K562 (cell line): ENCODE measurements at regions not wholly inside any gene's neighbourhood (a gene's known extent, or its start where the extent isn't known, plus 50 kb on each side); places are given as distances from the start of the nearest gene placed in this dataset.
A peak's percentile ranks its signal among the peaks of the same experiment; 100 is the strongest.

ENCODE experiments used
- ATAC-seq: fragments of 200-7000 bp; cut with Tn5 transposase; 3 replicates; pipeline ENCODE4 v1.9.1; 2020; ENCODE audit warnings: moderate library complexity
- BruUV-seq: library from RNA; stranded (reverse); fragments of 400-500 nt; replicated peaks from 2 replicates; lab custom pipeline; 2021; lab: Mats Ljungman, UMichigan
- CTCF ChIA-PET: fragments of 300-600 bp; formaldehyde crosslinking; extraction: SDS; loops from one replicate; lab custom pipeline; 2021; ENCODE audit warnings: low intra/inter-chr PET ratio; lab: Yijun Ruan, JAX
- POLR2A ChIA-PET: fragments of 300-600, 350-650 bp; sonication (Branson Sonifier 250); formaldehyde crosslinking; extraction: SDS; loops from one replicate; lab custom pipeline; 2021; ENCODE audit warnings: antibody characterized with exemption, inconsistent platforms; lab: Yijun Ruan, JAX
- DNase-seq, 4 experiments: peaks; one replicate each; pipeline versions ENCODE4 v3.0.0 to v3.0.0-alpha.2; 2011 to 2018; ENCODE audit warnings: low spot score in 3 of 4, mixed read lengths in 3 of 4; ENCODE audit errors: extremely low read depth in 1 of 4
- FAIRE-seq: peaks from 2 replicates; lab custom pipeline; 2011; peaks lifted over from hg19 to GRCh38; lab: Jason Lieb, UNC
- H2AFZ ChIP-seq: 2 replicates; pipeline ENCODE4 v1.6.0; 2011; ENCODE audit warnings: low read depth, low read length, control low read depth, inconsistent platforms
- H3K27ac ChIP-seq: fragments of 200-600 bp; 3 replicates; pipeline ENCODE4 v1.8.0; 2011; ENCODE audit warnings: low read depth, mild to moderate bottlenecking, control low read depth, inconsistent platforms, low read length, moderate library complexity, mixed read lengths; ENCODE audit errors: extremely low read depth
- H3K27me3 ChIP-seq, 2 experiments: fragments of 300-600 bp in 1 of 2; 2 replicates in 1 of 2; 3 replicates in 1 of 2; pipeline versions ENCODE4 v1.6.0 to v1.8.0; 2011; ENCODE audit warnings: inconsistent platforms in 2 of 2, low read length in 2 of 2, mild to moderate bottlenecking in 1 of 2, mixed read lengths in 1 of 2, moderate library complexity in 1 of 2; ENCODE audit not compliant: control insufficient read depth in 2 of 2, insufficient read depth in 2 of 2
- H3K36me3 ChIP-seq: fragments of 300-600 bp; 3 replicates; pipeline ENCODE4 v1.8.0; 2011; ENCODE audit warnings: mild to moderate bottlenecking, low read length, inconsistent platforms; ENCODE audit not compliant: control insufficient read depth, insufficient read depth
- H3K4me1 ChIP-seq, 2 experiments: fragments of 200-600 bp in 1 of 2; replicated peaks in 1 of 2; 2 replicates in 1 of 2; 3 replicates in 1 of 2; pipeline versions ENCODE4 v1.5.1 to v1.8.0; 2011; ENCODE audit warnings: inconsistent platforms in 2 of 2, low read length in 2 of 2, mild to moderate bottlenecking in 1 of 2, mixed read lengths in 1 of 2, moderate library complexity in 1 of 2; ENCODE audit not compliant: control insufficient read depth in 2 of 2, insufficient read depth in 2 of 2
- H3K4me2 ChIP-seq: 2 replicates; pipeline ENCODE4 v1.6.1; 2011; ENCODE audit warnings: low read length, control low read depth, inconsistent platforms, mixed read lengths; ENCODE audit not compliant: insufficient read depth
- H3K4me3 ChIP-seq: fragments of 200-600 bp; sonication (generic), shearing (Covaris generic); 2 replicates; pipeline ENCODE4 v1.5.1; 2016; ENCODE audit warnings: control low read depth, inconsistent platforms
- H3K79me2 ChIP-seq: fragments of 200-600 bp; 3 replicates; pipeline ENCODE4 v1.8.0; 2011; ENCODE audit warnings: low read length, inconsistent platforms; ENCODE audit not compliant: control insufficient read depth, insufficient read depth
- H3K9ac ChIP-seq, 2 experiments: 2 replicates each; pipeline versions ENCODE4 v1.6.0 to v1.6.1; 2011; ENCODE audit warnings: low read depth in 2 of 2, low read length in 2 of 2, control low read depth in 1 of 2, inconsistent platforms in 1 of 2, mild to moderate bottlenecking in 1 of 2, mixed read lengths in 1 of 2; ENCODE audit not compliant: insufficient read depth in 1 of 2
- H3K9me1 ChIP-seq: one replicate; pipeline ENCODE4 v1.6.0; 2011; ENCODE audit warnings: inconsistent platforms, mild to moderate bottlenecking, low read length, moderate library complexity; ENCODE audit not compliant: control insufficient read depth, insufficient read depth
- H3K9me3 ChIP-seq: replicated peaks from 2 replicates; pipeline ENCODE4 v1.5.1; 2011; ENCODE audit warnings: low read depth, low read length, inconsistent platforms; ENCODE audit not compliant: control insufficient read depth, insufficient read depth
- H4K20me1 ChIP-seq: replicated peaks from 2 replicates; pipeline ENCODE4 v1.6.1; 2011; ENCODE audit warnings: low read length, inconsistent platforms, mixed read lengths; ENCODE audit not compliant: control insufficient read depth, insufficient read depth
- CAMTA2 ChIP-seq: fragments of 250-450 bp; sonication (Bioruptor Pico); conservative IDR thresholded peaks from 2 replicates; pipeline ENCODE4 v1.5.1; 2022
- POLR2A ChIP-seq: fragments of 450-650 bp; conservative IDR thresholded peaks from 2 replicates; pipeline ENCODE4 v1.6.1; 2016
- PRDM10 ChIP-seq: fragments of 450-650 bp; IDR thresholded peaks from 2 replicates; pipeline ENCODE4 v1.6.1; 2018; ENCODE audit not compliant: partially characterized antibody
- TFE3 ChIP-seq: fragments of 450-650 bp; formaldehyde crosslinking; IDR thresholded peaks from 2 replicates; pipeline ENCODE4 v1.4.0; 2020; ENCODE audit warnings: mild to moderate bottlenecking, mixed read lengths
- ZC3H8 ChIP-seq: fragments of 450-650 bp; IDR thresholded peaks from 2 replicates; pipeline ENCODE4 v1.6.1; 2017
- ZNF146 ChIP-seq: IDR thresholded peaks from one replicate; pipeline ENCODE4 v1.6.1; 2018; ENCODE audit warnings: missing compliant biosample characterization; ENCODE audit not compliant: unreplicated experiment
- WGBS: fragments of 100-300 bp; shearing (Covaris generic); methylation state at CpG from one replicate; pipeline ENCODE4 v1.1.6; 2016; ENCODE audit warnings: low coverage, mixed read lengths; ENCODE audit not compliant: insufficient coverage; ENCODE audit errors: missing lambda C conversion rate; 5-methylcytosine and 5-hydroxymethylcytosine counted together
- in situ Hi-C: fragments of 300-500 bp; cut with MboI; formaldehyde crosslinking; loops from 4 replicates; pipeline ENCODE4 v1.15.0; 2018; ENCODE audit warnings: inconsistent platforms, mixed read lengths
- intact Hi-C: fragments of 100-400 bp; cut with micrococcal nuclease; formaldehyde crosslinking; loops from 2 replicates; pipeline ENCODE4 v1.14.2; 2022

- TF ChIP-seq ZNF146 (CRISPR knock-in tag) (no peak), CAMTA2 (CRISPR knock-in tag) (no peak)
Measured at GRCh38 chr2:160925956-160926355, 234.3 kb upstream of the TANK start (continued).

GRCh38 chr2:160927324-160927723, 232.9 kb upstream of the TANK start:
- BruUV-seq, result no TSS peak
- Histone ChIP-seq H3K4me1 (no peaks in the 10 kb centered on the region), H3K27me3 (no peaks in the 10 kb centered on the region), H3K9ac (no peak overlapping the region), H4K20me1 (no peaks in the 10 kb centered on the region), H3K36me3 (no peaks in the 10 kb centered on the region), H3K9me1 (no peaks in the 10 kb centered on the region), H3K4me2 (no peak overlapping the region), H3K9me3 (no peaks in the 10 kb centered on the region; the same call in 1 of the 2 replicates), H3K4me3 (no peak overlapping the region), H2AFZ (no peak overlapping the region), H3K79me2 (no peaks in the 10 kb centered on the region), H3K27ac (no peak overlapping the region)
- ChIA-PET CTCF (no interaction called here), POLR2A (interaction anchor here (0.7 kb wide), 1 partner anchor 877 kb away, joined by 3 read pairs; no protein-coding TSS in a partner anchor)
- ATAC-seq, result no peak
- intact Hi-C loops (no loop called here), in situ Hi-C loops (no loop called here)
- WGBS, result 0% methylated on average over 2 of the region's 2 CpGs
- no peak for FAIRE-seq
- DNase-seq, result no peak
- TF ChIP-seq PRDM10 (no peak), TFE3 (CRISPR knock-in tag) (peak; percentile 39; the same call in 1 of the 2 replicates), POLR2A (no peak), ZC3H8 (no peak)
